ENCODE measurements at regions not wholly inside any gene's neighbourhood (a gene's known extent, or its start where the extent isn't known, plus 50 kb on each side); places are given as distances from the start of the nearest gene placed in this dataset.

- DNase-seq: no peak
These were observed 523.1 kb upstream of the ID2 start for GRCh38 chr2:8158711-8159110.

- DNase-seq: no peak
These were observed 522.5 kb upstream of the ID2 start for GRCh38 chr2:8159211-8159965.

GRCh38 chr2:8159966-8160603, 521.8 kb upstream of the ID2 start:
- DNase-seq: no peak

- no peak for DNase-seq
These were observed 520.9 kb upstream of the ID2 start for GRCh38 chr2:8160959-8161358.

- DNase-seq: no peak
These were observed 519.3 kb upstream of the ID2 start for GRCh38 chr2:8162552-8162951.

- DNase-seq: no peak
These were observed 516.3 kb upstream of the ID2 start for GRCh38 chr2:8165550-8165949.

GRCh38 chr2:8168022-8168717, 513.7 kb upstream of the ID2 start:
- no peak for DNase-seq

GRCh38 chr2:8168876-8169424, 512.9 kb upstream of the ID2 start:
- DNase-seq: no peak

GRCh38 chr2:8169443-8169842, 512.4 kb upstream of the ID2 start:
- DNase-seq: no peak

GRCh38 chr2:8170552-8171327, 511.1 kb upstream of the ID2 start:
- DNase-seq: no peak

GRCh38 chr2:8171608-8172007, 510.2 kb upstream of the ID2 start:
- DNase-seq: no peak

- DNase-seq: no peak
These were observed 509.2 kb upstream of the ID2 start for GRCh38 chr2:8172661-8173060.

GRCh38 chr2:8174641-8175257, 507.1 kb upstream of the ID2 start:
- DNase-seq: no peak

GRCh38 chr2:8176887-8177286, 505.0 kb upstream of the ID2 start:
- no peak for DNase-seq

- DNase-seq: no peak
These were observed 504.3 kb upstream of the ID2 start for GRCh38 chr2:8177566-8177965.

- no peak for DNase-seq
These were observed 502.9 kb upstream of the ID2 start for GRCh38 chr2:8178911-8179310.

GRCh38 chr2:8189316-8189715, 492.5 kb upstream of the ID2 start:
- no peak for DNase-seq

- DNase-seq: no peak
These were observed 491.6 kb upstream of the ID2 start for GRCh38 chr2:8190279-8190678.

- no peak for DNase-seq
These were observed 490.4 kb upstream of the ID2 start for GRCh38 chr2:8191427-8191826.

GRCh38 chr2:8193146-8193545, 488.7 kb upstream of the ID2 start:
- no peak for DNase-seq

- DNase-seq: no peak
These were observed 487.9 kb upstream of the ID2 start for GRCh38 chr2:8193686-8194615.
